H1 (cell line): ENCODE measurements at regions not wholly inside any gene's neighbourhood (a gene's known extent, or its start where the extent isn't known, plus 50 kb on each side); places are given as distances from the start of the nearest gene placed in this dataset.

Experiments
- BACH1 ChIP-seq: IDR thresholded peaks from 2 replicates; pipeline ENCODE4 v1.6.1; 2012; ENCODE audit warnings: low read length, improper control_type of control experiment
- EP300 ChIP-seq, 2 experiments: IDR thresholded peaks; 1 replicate in 1 of 2; 2 replicates in 1 of 2; pipeline ENCODE4 v1.6.1; 2011 to 2012; ENCODE audit warnings: low read depth in 2 of 2, low read length in 2 of 2, mild to moderate bottlenecking in 2 of 2, borderline replicate concordance in 1 of 2, inconsistent platforms in 1 of 2, moderate library complexity in 1 of 2
- JUN ChIP-seq: IDR thresholded peaks from 2 replicates; pipeline ENCODE4 v1.6.1; 2011; ENCODE audit warnings: low read depth, mild to moderate bottlenecking, improper control_type of control experiment, low read length
- RNF2 ChIP-seq: fragments of 200-900, 300-1000 bp; sonication (generic); IDR thresholded peaks from 2 replicates; pipeline ENCODE4 v1.7.1; 2016; ENCODE audit warnings: borderline replicate concordance, low read depth, mild to moderate bottlenecking, antibody characterized with exemption, low read length; ENCODE audit not compliant: poor library complexity, severe bottlenecking; ENCODE audit errors: missing control alignments
- RXRA ChIP-seq: IDR thresholded peaks from 2 replicates; pipeline ENCODE4 v1.6.1; 2011; ENCODE audit warnings: low read depth, mild to moderate bottlenecking, low read length, moderate library complexity; ENCODE audit not compliant: insufficient read depth
- SIRT6 ChIP-seq: IDR thresholded peaks from one replicate; pipeline ENCODE4 v1.7.1; 2012; ENCODE audit warnings: low read length, inconsistent platforms
- TCF12 ChIP-seq: IDR thresholded peaks from 2 replicates; pipeline ENCODE4 v1.6.1; 2011; ENCODE audit warnings: low read depth, mild to moderate bottlenecking, low read length
- YY1 ChIP-seq: IDR thresholded peaks from 2 replicates; pipeline ENCODE4 v1.6.1; 2011; ENCODE audit warnings: low read depth, mild to moderate bottlenecking, low read length
- TF ChIP-seq, protein P1 (sequence below): fragments of 300-600 bp; sonication (generic); IDR thresholded peaks from 2 replicates; pipeline ENCODE4 v1.7.1; 2012; ENCODE audit warnings: low read length, moderate library complexity, mild to moderate bottlenecking, inconsistent platforms; ENCODE audit not compliant: insufficient replicate concordance
- TF ChIP-seq, protein P2 (sequence below): IDR thresholded peaks from 2 replicates; pipeline ENCODE4 v1.6.1; 2012; ENCODE audit warnings: inconsistent platforms

DNA sequence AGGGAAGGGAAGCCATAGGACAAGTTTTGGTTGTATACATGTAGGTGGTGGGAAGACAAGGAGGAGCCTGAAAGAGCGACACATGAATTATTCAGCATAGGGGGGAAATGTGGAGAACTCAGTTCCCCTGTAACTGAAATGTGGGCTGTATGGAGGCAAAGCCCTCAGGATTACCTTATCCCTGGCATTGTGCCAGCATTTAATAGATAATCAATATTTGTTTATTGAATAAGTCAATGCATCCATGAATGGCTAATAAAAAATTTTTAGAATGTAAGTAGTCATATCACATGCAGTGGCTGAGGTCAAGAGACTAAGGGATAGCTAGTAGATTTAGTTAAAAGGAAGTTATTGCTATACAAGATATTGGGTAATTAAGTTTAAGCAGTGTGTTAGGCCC, 232.4 kb downstream of the SNAPC1 start (continued):
- TF ChIP-seq, protein P1, sequence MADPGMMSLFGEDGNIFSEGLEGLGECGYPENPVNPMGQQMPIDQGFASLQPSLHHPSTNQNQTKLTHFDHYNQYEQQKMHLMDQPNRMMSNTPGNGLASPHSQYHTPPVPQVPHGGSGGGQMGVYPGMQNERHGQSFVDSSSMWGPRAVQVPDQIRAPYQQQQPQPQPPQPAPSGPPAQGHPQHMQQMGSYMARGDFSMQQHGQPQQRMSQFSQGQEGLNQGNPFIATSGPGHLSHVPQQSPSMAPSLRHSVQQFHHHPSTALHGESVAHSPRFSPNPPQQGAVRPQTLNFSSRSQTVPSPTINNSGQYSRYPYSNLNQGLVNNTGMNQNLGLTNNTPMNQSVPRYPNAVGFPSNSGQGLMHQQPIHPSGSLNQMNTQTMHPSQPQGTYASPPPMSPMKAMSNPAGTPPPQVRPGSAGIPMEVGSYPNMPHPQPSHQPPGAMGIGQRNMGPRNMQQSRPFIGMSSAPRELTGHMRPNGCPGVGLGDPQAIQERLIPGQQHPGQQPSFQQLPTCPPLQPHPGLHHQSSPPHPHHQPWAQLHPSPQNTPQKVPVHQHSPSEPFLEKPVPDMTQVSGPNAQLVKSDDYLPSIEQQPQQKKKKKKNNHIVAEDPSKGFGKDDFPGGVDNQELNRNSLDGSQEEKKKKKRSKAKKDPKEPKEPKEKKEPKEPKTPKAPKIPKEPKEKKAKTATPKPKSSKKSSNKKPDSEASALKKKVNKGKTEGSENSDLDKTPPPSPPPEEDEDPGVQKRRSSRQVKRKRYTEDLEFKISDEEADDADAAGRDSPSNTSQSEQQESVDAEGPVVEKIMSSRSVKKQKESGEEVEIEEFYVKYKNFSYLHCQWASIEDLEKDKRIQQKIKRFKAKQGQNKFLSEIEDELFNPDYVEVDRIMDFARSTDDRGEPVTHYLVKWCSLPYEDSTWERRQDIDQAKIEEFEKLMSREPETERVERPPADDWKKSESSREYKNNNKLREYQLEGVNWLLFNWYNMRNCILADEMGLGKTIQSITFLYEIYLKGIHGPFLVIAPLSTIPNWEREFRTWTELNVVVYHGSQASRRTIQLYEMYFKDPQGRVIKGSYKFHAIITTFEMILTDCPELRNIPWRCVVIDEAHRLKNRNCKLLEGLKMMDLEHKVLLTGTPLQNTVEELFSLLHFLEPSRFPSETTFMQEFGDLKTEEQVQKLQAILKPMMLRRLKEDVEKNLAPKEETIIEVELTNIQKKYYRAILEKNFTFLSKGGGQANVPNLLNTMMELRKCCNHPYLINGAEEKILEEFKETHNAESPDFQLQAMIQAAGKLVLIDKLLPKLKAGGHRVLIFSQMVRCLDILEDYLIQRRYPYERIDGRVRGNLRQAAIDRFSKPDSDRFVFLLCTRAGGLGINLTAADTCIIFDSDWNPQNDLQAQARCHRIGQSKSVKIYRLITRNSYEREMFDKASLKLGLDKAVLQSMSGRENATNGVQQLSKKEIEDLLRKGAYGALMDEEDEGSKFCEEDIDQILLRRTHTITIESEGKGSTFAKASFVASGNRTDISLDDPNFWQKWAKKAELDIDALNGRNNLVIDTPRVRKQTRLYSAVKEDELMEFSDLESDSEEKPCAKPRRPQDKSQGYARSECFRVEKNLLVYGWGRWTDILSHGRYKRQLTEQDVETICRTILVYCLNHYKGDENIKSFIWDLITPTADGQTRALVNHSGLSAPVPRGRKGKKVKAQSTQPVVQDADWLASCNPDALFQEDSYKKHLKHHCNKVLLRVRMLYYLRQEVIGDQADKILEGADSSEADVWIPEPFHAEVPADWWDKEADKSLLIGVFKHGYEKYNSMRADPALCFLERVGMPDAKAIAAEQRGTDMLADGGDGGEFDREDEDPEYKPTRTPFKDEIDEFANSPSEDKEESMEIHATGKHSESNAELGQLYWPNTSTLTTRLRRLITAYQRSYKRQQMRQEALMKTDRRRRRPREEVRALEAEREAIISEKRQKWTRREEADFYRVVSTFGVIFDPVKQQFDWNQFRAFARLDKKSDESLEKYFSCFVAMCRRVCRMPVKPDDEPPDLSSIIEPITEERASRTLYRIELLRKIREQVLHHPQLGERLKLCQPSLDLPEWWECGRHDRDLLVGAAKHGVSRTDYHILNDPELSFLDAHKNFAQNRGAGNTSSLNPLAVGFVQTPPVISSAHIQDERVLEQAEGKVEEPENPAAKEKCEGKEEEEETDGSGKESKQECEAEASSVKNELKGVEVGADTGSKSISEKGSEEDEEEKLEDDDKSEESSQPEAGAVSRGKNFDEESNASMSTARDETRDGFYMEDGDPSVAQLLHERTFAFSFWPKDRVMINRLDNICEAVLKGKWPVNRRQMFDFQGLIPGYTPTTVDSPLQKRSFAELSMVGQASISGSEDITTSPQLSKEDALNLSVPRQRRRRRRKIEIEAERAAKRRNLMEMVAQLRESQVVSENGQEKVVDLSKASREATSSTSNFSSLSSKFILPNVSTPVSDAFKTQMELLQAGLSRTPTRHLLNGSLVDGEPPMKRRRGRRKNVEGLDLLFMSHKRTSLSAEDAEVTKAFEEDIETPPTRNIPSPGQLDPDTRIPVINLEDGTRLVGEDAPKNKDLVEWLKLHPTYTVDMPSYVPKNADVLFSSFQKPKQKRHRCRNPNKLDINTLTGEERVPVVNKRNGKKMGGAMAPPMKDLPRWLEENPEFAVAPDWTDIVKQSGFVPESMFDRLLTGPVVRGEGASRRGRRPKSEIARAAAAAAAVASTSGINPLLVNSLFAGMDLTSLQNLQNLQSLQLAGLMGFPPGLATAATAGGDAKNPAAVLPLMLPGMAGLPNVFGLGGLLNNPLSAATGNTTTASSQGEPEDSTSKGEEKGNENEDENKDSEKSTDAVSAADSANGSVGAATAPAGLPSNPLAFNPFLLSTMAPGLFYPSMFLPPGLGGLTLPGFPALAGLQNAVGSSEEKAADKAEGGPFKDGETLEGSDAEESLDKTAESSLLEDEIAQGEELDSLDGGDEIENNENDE = no peak
- TF ChIP-seq JUN (no peak), YY1 (no peak), BACH1 (no peak), RXRA (no peak), SIRT6 (no peak), EP300 (IDR thresholded peaks at IDR 0.05; ENCODE audit: borderline replicate concordance in 1 of 2, low read depth in 2 of 2, low read length in 2 of 2) (no peak), RNF2 (no peak), TCF12 (no peak)
- TF ChIP-seq, protein P2, sequence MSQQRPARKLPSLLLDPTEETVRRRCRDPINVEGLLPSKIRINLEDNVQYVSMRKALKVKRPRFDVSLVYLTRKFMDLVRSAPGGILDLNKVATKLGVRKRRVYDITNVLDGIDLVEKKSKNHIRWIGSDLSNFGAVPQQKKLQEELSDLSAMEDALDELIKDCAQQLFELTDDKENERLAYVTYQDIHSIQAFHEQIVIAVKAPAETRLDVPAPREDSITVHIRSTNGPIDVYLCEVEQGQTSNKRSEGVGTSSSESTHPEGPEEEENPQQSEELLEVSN = no peak
